LNCaP clone FGC (cell line): ENCODE measurements at regions not wholly inside any gene's neighbourhood (a gene's known extent, or its start where the extent isn't known, plus 50 kb on each side); places are given as distances from the start of the nearest gene placed in this dataset.

Experiments
- DNase-seq: peaks from one replicate; pipeline ENCODE4 v3.0.0-alpha.2; 2011; ENCODE audit warnings: low read depth
- H3K4me3 ChIP-seq: 2 replicates; pipeline ENCODE4 v1.5.1; 2011; ENCODE audit warnings: mild to moderate bottlenecking, low read depth, low read length, control low read depth
- CTCF ChIP-seq: IDR thresholded peaks from 2 replicates; pipeline ENCODE4 v1.5.1; 2012; ENCODE audit warnings: mild to moderate bottlenecking; ENCODE audit not compliant: control insufficient read depth, insufficient read depth; ENCODE audit errors: extremely low read depth

GRCh38 chr5:51302343-51302742 lies 80.9 kb upstream of the ISL1 start:
- DNase-seq, result no peak
- no peak for TF ChIP-seq CTCF
- no peak overlapping the region for H3K4me3 ChIP-seq

- no peak for DNase-seq
- no peak for TF ChIP-seq CTCF
- no peak overlapping the region for H3K4me3 ChIP-seq
Observed at GRCh38 chr5:51326844-51327243, 56.4 kb upstream of the ISL1 start.
